ENCODE measurements at regions not wholly inside any gene's neighbourhood (a gene's known extent, or its start where the extent isn't known, plus 50 kb on each side); places are given as distances from the start of the nearest gene placed in this dataset.

DNA sequence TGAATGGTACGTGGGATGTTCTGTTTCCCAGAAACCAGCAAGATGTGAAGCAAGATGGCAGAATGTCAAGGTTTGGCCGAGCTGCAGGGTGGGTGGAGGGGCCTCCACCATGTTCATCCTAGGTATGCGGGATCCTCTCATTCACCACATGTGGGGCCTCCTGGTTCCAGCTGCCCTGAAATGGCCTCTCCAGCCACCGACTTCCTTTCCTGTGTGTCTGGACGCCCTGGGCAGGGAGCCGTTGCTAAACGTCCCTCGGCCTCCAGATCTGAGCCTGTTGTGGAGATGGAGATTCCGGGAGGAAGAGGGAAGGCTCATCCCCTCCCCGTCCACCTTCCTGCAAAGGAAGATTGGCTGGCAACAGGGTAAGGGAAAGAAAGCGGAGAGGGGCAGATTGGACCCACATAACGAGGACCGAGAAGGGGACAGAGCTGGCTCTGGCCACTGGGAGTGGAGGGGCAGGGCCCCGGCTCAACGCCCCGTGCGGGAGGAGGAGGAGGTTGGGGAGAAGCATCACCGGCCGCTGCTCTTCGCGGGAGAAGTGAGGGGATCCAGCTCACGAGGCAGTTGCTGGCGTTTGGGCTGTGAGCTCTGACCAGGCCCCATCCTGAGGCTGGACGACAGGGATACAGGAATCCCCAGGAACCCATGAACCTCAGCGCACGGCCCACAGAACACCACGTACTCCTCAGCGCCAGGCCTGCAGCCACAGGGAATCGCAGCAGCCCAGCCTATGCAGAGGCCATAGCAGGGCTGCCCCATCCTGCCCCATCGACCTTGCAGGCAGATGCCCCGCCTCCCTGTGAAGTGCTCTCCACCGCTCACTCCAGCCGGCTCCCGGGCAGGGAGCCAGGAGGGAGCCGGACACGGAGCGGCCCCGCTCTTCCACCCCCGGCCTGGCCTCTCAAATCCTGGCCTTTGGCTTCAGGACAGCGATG, 98.3 kb downstream of the FOXL3 start:
- H3K27ac Mint-ChIP-seq (ENCODE audit: unreplicated experiment) = no peak overlapping the region
- H3K27me3 Mint-ChIP-seq (ENCODE audit: low read depth) = peaks cover 19% of the 10 kb centered on the region
- H3K9me3 Mint-ChIP-seq (ENCODE audit: low read depth) = peaks cover 17% of the 10 kb centered on the region
- peaks cover 6% of the 10 kb centered on the region for H3K36me3 Mint-ChIP-seq (ENCODE audit: low read depth)
- H3K4me1 Mint-ChIP-seq (ENCODE audit: low read depth) = no peaks in the 10 kb centered on the region
- DNase-seq (ENCODE audit: low spot score) = no peak
- TF ChIP-seq CTCF (IDR thresholded peaks at IDR 0.05) = no peak
- H3K4me3 Mint-ChIP-seq (ENCODE audit: unreplicated experiment) = no peak overlapping the region

DNA sequence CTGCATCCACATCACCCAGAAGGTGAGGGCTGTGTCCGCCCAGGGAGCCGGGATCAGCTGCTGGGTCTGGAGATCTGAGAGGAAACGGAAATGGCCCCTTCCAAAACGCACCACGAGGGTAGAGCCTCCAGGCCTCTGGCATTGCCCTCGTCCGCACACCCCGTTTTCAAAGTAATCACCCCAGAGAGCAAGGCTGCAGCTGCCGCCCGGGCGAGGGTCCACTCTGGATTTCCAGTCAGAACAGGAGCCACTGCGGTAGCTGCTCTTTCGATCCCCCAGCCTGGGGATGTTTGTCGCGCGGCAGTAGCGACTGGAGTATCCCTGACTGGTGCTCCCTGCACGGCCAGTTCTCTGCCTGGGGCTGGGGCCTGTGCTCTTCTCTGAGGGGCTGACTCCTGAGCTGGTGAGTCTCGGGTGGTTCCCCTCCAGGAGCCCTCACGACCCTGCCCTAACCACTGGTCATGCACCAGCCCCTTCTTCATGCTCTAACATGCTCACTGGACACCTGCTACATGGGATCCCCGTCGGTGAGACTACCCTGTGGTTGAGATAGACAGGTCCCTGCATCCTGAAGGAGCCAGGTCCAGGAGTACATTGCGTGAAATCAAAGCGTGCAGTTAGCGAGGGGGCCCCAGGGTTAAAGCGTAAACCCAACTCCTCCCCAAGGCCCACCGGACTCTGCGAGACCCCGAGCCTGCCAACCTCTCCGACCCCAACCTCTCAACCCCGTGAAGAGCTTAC, 99.2 kb downstream of the FOXL3 start:
- TF ChIP-seq CTCF (IDR thresholded peaks at IDR 0.05) = no peak
- no peak for DNase-seq (ENCODE audit: low spot score)
- Mint-ChIP-seq H3K27ac (ENCODE audit: unreplicated experiment) (no peak overlapping the region), H3K4me3 (ENCODE audit: unreplicated experiment) (no peak overlapping the region), H3K36me3 (ENCODE audit: low read depth) (peaks cover 3% of the 10 kb centered on the region), H3K27me3 (ENCODE audit: low read depth) (peaks cover 12% of the 10 kb centered on the region), H3K9me3 (ENCODE audit: low read depth) (peaks cover 10% of the 10 kb centered on the region), H3K4me1 (ENCODE audit: low read depth) (no peaks in the 10 kb centered on the region)

- H3K4me3 Mint-ChIP-seq (ENCODE audit: unreplicated experiment) = no peak overlapping the region
- H3K9me3 Mint-ChIP-seq (ENCODE audit: low read depth) = peaks cover 10% of the 10 kb centered on the region
- H3K27ac Mint-ChIP-seq (ENCODE audit: unreplicated experiment) = no peak overlapping the region
- peaks cover 7% of the 10 kb centered on the region for H3K27me3 Mint-ChIP-seq (ENCODE audit: low read depth)
- no peaks in the 10 kb centered on the region for H3K36me3 Mint-ChIP-seq (ENCODE audit: low read depth)
- no peak for TF ChIP-seq CTCF (IDR thresholded peaks at IDR 0.05)
- no peaks in the 10 kb centered on the region for H3K4me1 Mint-ChIP-seq (ENCODE audit: low read depth)
- DNase-seq (ENCODE audit: low spot score) = peak; percentile 53
These were observed 100.1 kb downstream of the FOXL3 start for GRCh38 chr7:389911-390601.

GRCh38 chr7:390761-391410, 100.9 kb downstream of the FOXL3 start:
- Mint-ChIP-seq H3K36me3 (ENCODE audit: low read depth) (peaks cover 5% of the 10 kb centered on the region), H3K4me3 (ENCODE audit: unreplicated experiment) (no peak overlapping the region), H3K27ac (ENCODE audit: unreplicated experiment) (no peak overlapping the region), H3K9me3 (ENCODE audit: low read depth) (peaks cover 18% of the 10 kb centered on the region), H3K4me1 (ENCODE audit: low read depth) (no peaks in the 10 kb centered on the region), H3K27me3 (ENCODE audit: low read depth) (peaks cover 2% of the 10 kb centered on the region)
- no peak for TF ChIP-seq CTCF (IDR thresholded peaks at IDR 0.05)
- peak; percentile 88 for DNase-seq (ENCODE audit: low spot score)

Measured in chondrocyte (in vitro differentiated cells).